Bone marrow (tissue), 2 donors: ENCODE measurements at regions not wholly inside any gene's neighbourhood (a gene's known extent, or its start where the extent isn't known, plus 50 kb on each side); places are given as distances from the start of the nearest gene placed in this dataset.

ENCODE experiments used
- DNase-seq, 2 donors: peaks; one replicate each; lab custom pipeline; 2025; lab: John Stamatoyannopoulos, UW

DNA sequence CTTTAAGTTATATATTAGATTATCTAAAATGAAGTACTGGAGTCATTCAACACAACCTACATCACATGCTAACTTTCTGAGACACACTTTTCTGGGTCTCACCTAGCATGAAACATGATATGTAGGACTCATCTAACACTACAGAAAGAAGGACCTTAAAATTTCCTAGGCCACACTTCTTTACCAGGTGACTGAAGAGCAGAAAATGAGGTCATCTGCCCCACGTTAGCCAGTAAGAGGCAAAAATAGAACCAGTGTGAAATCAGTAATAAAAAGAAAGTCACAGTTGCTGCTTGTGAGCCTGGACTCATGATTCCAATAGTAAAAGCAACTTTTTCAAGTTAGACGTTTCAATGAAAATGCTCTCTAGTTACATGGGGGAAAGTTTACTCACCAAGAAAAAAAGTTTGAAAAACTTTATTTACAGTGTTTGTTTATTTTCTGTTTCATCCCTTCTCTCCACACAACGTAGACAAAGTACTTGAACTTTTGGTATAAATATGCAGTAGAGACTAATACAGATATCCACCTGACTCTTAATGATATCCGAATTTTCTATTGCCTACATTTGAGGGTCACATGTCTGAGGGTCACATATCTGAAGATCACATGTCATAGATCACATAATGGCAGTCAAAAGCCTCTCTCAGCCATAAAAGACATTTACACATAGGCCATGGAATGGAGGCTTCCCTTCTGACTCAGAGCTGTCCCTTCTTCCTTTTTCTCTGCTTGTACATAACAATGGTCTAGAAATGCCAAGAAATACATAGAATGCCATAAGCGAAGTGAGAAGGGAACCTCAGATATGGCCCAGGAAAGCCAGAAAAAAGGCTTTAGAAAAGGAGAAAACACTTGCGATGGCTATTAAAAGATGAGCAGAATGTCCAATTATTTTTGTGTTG is 362.9 kb downstream of the ZEB2 start:
- DNase-seq = peak in 1 of 2 donors; percentile 1

- no peak for DNase-seq
These were observed 365.7 kb downstream of the ZEB2 start for GRCh38 chr2:144154205-144154604.

DNA sequence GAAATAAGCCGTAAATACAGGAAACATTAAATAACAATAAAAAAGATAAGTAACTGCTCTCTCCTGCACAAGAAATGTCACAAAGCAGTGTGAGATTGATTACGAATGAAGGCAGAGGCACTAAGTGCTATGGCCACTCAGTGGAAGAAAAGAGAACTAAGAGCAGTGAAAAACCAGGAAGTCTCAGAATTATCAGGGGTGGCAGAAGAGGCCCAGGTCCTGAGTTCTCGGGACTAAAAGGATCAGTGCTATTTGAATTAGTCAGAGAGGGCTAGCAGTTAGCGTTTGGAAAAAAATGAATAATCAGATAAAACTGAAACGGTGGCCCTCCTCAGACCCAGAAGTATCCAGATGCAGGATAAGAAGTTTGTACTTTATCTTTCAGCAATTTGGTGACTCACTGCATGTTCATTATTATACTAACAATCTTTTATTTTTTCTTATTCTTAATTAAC is 367.1 kb downstream of the ZEB2 start:
- peak in 1 of 2 donors; percentile 77 for DNase-seq

DNA sequence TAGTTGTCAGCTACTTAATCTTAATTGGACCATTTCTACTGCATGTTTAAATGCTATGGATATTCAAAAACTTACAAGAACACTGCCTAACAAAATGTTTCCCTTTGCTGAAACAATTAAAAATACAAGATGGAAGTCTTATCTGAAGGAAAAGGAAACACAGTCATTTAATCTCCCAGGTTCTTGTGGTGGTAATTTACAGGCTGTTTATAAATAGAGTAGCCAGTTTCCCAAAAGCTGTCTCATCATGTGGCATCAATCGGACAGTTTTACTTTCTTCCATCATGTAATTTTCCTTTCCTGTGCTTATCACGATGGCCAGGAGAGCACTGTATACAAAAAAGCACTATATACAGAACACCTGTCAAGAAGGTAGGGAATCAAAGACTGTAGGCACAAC is 368.1 kb downstream of the ZEB2 start:
- DNase-seq = no peak

DNA sequence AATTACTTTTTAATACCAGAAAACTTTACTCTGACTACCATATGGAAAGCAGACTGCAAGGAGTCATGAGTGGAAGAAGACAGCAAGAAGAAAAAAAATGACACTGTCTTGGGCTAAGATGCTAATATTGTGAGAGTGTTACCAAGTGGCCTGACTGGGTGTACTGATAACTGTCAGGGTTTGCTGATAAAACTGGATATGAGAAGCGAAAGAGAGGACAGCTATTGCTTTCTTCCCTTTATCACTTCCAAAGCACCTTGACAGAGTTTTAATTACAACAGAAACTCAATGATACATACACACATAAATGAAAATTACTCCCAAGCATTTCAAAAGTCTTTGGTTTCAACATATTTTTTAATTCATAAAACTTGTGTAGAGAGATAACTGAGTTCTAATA is 368.5 kb downstream of the ZEB2 start:
- no peak for DNase-seq

DNA sequence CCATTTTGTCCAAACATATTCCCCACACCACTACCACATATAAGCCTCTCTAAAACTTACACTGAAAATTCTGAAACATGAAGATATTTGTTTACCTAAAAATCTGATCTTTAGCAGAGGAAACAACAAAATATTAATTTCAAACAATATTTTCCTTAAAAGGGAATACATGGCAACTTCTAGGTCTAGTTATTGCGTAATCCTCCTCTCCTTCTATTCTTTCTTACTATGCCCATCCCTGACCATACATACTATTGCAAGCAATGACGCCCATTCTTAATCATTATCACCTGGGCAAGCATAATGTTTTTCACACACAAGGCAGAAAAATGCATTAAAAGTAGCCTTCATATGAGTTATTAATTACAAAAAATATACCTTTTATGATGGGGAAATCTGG is 372.6 kb downstream of the ZEB2 start:
- no peak for DNase-seq

- DNase-seq = no peak
These were observed 373.0 kb downstream of the ZEB2 start for GRCh38 chr2:144146876-144147275.

- DNase-seq = no peak
These were observed 373.8 kb downstream of the ZEB2 start for GRCh38 chr2:144146076-144146475.

- peak in 1 of 2 donors; percentile 68 for DNase-seq
These were observed 376.4 kb downstream of the ZEB2 start for GRCh38 chr2:144143294-144144151.

DNA sequence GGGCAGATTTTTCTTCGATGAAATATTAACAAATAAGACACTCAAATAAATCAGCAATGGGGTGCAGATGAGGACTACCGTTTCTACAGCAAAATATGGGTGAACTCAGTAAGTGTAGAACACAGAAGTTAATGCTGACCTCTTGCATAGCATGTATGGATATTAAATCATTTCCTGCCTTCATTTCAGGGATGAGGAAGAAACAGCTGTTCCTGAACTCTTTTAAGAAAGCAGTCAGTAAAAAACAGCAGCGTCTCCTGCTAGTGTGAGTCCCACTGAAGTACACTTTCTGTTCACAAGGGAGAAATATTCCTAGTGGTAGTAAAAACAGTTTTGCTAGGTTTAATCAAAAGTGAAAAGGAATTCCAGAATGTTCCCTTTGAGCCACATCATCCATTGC is 379.0 kb downstream of the ZEB2 start:
- DNase-seq = no peak

- DNase-seq = peak in 1 of 2 donors; percentile 31
These were observed 382.1 kb downstream of the ZEB2 start for GRCh38 chr2:144137705-144138428.

- DNase-seq = no peak
These were observed 382.6 kb downstream of the ZEB2 start for GRCh38 chr2:144137272-144137671.

GRCh38 chr2:144136297-144137010 is 383.5 kb downstream of the ZEB2 start:
- DNase-seq = no peak

- no peak for DNase-seq
These were observed 385.8 kb downstream of the ZEB2 start for GRCh38 chr2:144133936-144134665.

DNA sequence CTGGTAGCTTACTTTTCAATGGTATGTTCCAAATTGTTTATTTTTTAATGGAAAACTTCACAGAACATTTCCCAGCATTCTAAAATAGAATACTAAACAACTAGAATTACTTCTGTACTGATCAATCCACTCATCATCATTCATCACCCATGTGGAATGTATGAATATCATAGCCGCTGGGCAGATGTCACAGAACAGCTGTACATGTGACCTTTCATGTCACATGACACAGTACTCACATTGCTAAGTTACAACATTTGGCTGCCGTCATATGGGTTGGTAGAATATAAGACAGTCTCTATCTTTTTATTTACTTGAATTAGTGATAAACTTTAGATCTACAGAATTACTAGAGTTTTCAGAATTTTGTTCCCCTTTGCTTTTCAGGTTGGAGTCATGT is 387.6 kb downstream of the ZEB2 start:
- no peak for DNase-seq

- no peak for DNase-seq
These were observed 388.9 kb downstream of the ZEB2 start for GRCh38 chr2:144131042-144131441.

GRCh38 chr2:144130551-144130950 is 389.4 kb downstream of the ZEB2 start:
- no peak for DNase-seq

GRCh38 chr2:144128130-144128746 is 391.7 kb downstream of the ZEB2 start:
- DNase-seq = no peak

DNA sequence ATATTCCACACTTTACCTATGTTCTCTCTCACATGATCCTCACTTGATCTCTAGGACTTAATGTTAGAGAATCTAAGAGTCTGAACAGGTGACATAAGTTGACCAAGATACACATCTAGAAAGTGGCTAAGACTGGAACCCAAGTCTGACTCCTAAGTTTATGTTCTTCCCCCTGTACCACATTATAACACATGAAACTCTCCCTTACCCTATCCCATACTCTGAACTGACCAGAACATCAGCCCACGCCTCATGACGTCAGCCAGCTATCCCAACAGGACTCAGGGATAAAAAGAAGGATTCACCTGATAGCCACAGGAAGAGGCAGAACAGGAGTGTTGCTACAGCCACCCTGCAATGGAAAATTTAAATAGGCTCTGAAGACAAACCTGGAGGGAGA is 392.2 kb downstream of the ZEB2 start:
- DNase-seq = no peak

DNA sequence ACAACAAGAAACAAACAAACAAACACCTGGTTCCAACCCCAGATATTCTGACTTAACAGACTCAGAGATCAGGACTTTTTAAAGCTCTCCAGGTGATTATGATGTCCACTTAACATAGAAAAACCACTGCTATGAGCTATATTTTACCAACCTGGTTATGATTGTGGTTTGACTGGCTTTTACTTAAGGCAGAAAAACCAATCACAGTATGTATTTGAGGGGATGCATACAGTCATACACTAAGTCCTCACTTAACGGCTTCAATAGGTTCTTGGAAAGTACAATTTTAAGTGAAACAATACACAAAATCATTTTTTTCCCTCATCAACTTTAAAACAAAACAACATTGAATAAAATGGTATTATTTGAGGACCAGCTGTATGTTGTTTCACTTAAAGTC is 393.6 kb downstream of the ZEB2 start:
- no peak for DNase-seq
